NCI-H1105 (cell line): ENCODE measurements at regions not wholly inside any gene's neighbourhood (a gene's known extent, or its start where the extent isn't known, plus 50 kb on each side); places are given as distances from the start of the nearest gene placed in this dataset.

Experiments used
- DNase-seq: peaks from one replicate; lab custom pipeline; 2025; lab: John Stamatoyannopoulos, UW

GRCh38 chr1:47574451-47575165 is 136.8 kb downstream of the FOXD2 start:
- no peak for DNase-seq

GRCh38 chr1:47575855-47576757 is 138.3 kb downstream of the FOXD2 start:
- no peak for DNase-seq

GRCh38 chr1:47576758-47577115 is 138.9 kb downstream of the FOXD2 start:
- no peak for DNase-seq

- no peak for DNase-seq
These were observed 139.6 kb downstream of the FOXD2 start for GRCh38 chr1:47577303-47578025.

- no peak for DNase-seq
These were observed 140.3 kb downstream of the FOXD2 start for GRCh38 chr1:47578026-47578720.

- no peak for DNase-seq
These were observed 141.0 kb downstream of the FOXD2 start for GRCh38 chr1:47578721-47579419.

- no peak for DNase-seq
These were observed 142.0 kb downstream of the FOXD2 start for GRCh38 chr1:47579809-47580208.

- DNase-seq: no peak
These were observed 142.7 kb downstream of the FOXD2 start for GRCh38 chr1:47580451-47580995.

GRCh38 chr1:47582891-47583608 is 145.2 kb downstream of the FOXD2 start:
- no peak for DNase-seq

GRCh38 chr1:47584249-47584648 is 146.4 kb downstream of the FOXD2 start:
- DNase-seq: no peak

GRCh38 chr1:47585141-47585902 is 147.5 kb downstream of the FOXD2 start:
- DNase-seq: no peak

- no peak for DNase-seq
These were observed 150.2 kb downstream of the FOXD2 start for GRCh38 chr1:47587891-47588582.

- DNase-seq: no peak
These were observed 152.8 kb downstream of the FOXD2 start for GRCh38 chr1:47590523-47591225.

- no peak for DNase-seq
These were observed 154.0 kb downstream of the FOXD2 start for GRCh38 chr1:47591801-47592200.

GRCh38 chr1:47592296-47593012 is 154.6 kb downstream of the FOXD2 start:
- DNase-seq: peak; percentile 66

GRCh38 chr1:47593013-47593568 is 155.2 kb downstream of the FOXD2 start:
- peak; percentile 66 for DNase-seq

- DNase-seq: no peak
These were observed 155.9 kb downstream of the FOXD2 start for GRCh38 chr1:47593598-47594285.
